GM06990 (cell line): ENCODE measurements at regions not wholly inside any gene's neighbourhood (a gene's known extent, or its start where the extent isn't known, plus 50 kb on each side); places are given as distances from the start of the nearest gene placed in this dataset.

Source experiments
- DNase-seq: peaks from one replicate; pipeline ENCODE4 v3.0.0-alpha.2; 2011; ENCODE audit not compliant: insufficient read length; ENCODE audit errors: extremely low read depth
- H3K27me3 ChIP-seq: replicated peaks from 2 replicates; pipeline ENCODE4 v1.6.0; 2011; ENCODE audit warnings: low read length; ENCODE audit not compliant: control insufficient read depth, insufficient read depth
- H3K36me3 ChIP-seq: 2 replicates; pipeline ENCODE4 v1.5.1; 2011; ENCODE audit warnings: low read length; ENCODE audit not compliant: control insufficient read depth, insufficient read depth
- H3K4me3 ChIP-seq: replicated peaks from 2 replicates; pipeline ENCODE4 v1.5.1; 2011; ENCODE audit warnings: low read depth, mild to moderate bottlenecking, control low read depth, low read length
- TF ChIP-seq, protein P1 (sequence below): IDR thresholded peaks from 2 replicates; pipeline ENCODE4 v1.5.1; 2011; ENCODE audit warnings: low read length, control low read depth, mild to moderate bottlenecking, inconsistent platforms; ENCODE audit not compliant: insufficient read depth, poor library complexity, severe bottlenecking

DNA sequence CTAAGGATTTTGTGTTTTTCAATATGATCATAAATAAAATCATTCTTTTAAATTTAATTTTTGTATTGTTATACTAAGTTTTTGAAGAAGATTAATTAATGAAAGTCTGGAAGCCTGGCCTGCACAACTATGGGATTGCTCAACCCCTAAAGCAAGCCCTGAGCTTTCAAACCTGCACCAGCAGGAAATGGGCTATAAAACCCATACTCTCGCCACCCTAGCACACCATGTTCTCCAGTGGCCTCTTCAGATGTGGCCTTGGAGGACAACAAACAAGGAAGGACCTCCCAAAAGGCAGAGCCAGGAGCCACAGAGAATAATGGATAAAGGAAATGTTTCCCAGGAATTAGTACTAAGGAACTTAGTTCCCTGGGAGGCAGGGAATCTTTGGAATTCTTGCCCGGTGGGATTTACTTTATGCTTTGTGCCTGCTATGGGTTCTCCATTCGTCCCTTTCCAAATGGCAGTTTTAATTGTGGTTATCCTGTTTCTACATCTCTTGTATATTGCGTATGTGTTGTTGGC lies 212.5 kb downstream of the ZFP36L2 start:
- no peaks in the 10 kb centered on the region for H3K27me3 ChIP-seq
- TF ChIP-seq, protein P1, sequence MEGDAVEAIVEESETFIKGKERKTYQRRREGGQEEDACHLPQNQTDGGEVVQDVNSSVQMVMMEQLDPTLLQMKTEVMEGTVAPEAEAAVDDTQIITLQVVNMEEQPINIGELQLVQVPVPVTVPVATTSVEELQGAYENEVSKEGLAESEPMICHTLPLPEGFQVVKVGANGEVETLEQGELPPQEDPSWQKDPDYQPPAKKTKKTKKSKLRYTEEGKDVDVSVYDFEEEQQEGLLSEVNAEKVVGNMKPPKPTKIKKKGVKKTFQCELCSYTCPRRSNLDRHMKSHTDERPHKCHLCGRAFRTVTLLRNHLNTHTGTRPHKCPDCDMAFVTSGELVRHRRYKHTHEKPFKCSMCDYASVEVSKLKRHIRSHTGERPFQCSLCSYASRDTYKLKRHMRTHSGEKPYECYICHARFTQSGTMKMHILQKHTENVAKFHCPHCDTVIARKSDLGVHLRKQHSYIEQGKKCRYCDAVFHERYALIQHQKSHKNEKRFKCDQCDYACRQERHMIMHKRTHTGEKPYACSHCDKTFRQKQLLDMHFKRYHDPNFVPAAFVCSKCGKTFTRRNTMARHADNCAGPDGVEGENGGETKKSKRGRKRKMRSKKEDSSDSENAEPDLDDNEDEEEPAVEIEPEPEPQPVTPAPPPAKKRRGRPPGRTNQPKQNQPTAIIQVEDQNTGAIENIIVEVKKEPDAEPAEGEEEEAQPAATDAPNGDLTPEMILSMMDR = no peak
- DNase-seq = no peak
- H3K4me3 ChIP-seq = no peak overlapping the region
- no peaks in the 10 kb centered on the region for H3K36me3 ChIP-seq

DNA sequence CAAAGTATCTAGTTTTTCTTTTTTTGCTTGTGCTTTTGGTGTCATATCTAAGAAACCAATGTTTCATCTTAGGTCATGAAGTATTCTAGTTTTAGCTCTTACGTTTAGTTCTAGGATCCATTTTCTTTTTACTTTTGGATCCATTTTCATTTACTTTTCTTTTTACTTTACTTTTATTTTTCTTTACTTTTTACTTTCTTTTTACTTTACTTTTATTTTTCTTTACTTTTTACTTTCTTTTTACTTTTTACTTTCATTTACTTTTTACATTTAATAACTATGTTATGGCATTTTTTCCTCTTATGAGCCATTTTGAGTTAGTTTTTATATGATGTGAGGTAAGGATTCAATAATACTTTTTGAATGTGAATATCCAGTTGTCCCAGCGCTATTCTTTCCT lies 213.4 kb downstream of the ZFP36L2 start:
- no peak for DNase-seq
- Histone ChIP-seq H3K4me3 (no peak overlapping the region), H3K36me3 (no peaks in the 10 kb centered on the region), H3K27me3 (no peaks in the 10 kb centered on the region)
- TF ChIP-seq, protein P1 = no peak

DNA sequence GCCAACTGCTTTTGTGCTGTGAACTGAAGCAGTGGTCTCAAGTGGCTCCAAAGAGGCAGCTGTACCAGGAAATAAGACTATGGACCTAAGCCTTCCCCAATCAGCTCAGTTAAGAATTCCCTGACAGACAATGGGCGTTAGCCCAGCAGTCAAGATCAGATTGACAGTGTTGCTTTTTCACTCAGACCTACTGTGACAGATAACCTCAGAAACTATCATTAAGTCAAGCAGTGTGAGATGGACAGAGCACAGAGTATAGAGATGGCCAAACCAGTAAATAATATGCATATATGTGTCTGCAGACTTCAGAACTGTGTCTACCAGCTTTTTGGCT lies 215.3 kb downstream of the ZFP36L2 start:
- Histone ChIP-seq H3K4me3 (no peak overlapping the region), H3K36me3 (no peaks in the 10 kb centered on the region), H3K27me3 (no peaks in the 10 kb centered on the region)
- DNase-seq = no peak
- TF ChIP-seq, protein P1 = no peak

DNA sequence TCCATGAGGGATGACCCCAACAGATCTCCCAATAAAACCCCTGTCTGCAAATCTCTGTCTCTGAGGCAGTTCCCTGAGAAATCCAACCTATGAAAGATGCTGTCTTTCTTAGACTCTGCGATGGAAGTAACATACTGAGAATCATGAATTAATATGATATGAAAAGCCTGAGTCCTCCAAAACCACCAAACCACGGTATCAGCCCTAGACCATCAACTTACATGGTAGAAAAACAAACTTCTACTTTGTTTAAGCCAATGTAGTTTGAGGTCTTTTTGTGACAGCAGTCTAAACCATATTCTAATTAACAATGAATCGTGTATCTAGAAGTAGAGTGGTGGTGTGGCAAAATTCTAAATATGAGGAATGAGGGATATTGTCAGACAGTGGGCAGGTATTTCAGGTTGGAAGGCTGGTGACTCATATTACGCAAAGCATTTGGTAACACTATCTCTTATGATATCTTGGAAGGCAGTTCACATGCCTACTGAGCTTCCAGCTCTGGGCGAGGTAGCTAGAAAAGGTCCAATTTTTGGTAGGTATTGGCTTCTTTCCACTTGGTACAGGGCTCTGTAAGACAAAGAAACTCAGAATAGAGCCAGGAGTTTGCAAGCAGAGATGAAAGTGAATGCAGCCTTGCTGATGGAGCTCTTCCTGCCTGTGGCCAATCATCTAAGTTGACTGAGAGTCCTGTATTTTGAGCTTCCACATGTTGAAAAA lies 215.8 kb downstream of the ZFP36L2 start:
- DNase-seq = no peak
- Histone ChIP-seq H3K36me3 (no peaks in the 10 kb centered on the region), H3K4me3 (no peak overlapping the region), H3K27me3 (no peaks in the 10 kb centered on the region)
- TF ChIP-seq, protein P1 = no peak

DNA sequence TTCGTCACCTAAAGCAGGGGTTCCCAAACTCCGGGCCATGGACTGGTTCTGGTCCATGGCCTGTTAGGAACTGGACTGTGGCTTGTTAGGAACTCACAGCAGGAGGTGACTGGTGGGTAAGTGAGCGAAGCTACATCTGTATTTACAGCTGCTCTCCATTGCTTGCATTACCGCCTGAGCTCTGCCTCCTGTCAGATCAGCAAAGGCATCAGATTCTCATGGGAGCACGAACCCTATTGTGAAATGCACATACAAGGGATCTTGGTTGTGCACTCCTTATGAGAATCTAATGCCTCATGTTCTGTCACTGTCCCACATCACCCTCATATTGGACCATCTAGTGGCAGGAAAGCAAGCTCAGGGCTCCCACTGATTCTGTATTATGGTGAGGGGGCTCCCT lies 217.0 kb downstream of the ZFP36L2 start:
- H3K27me3 ChIP-seq = no peaks in the 10 kb centered on the region

More for the DNA sequence above, 217.0 kb downstream of the ZFP36L2 start:
- Histone ChIP-seq H3K4me3 (no peak overlapping the region), H3K36me3 (no peaks in the 10 kb centered on the region)
- no peak for DNase-seq
- TF ChIP-seq, protein P1 = no peak
